ENCODE measurements at regions not wholly inside any gene's neighbourhood (a gene's known extent, or its start where the extent isn't known, plus 50 kb on each side); places are given as distances from the start of the nearest gene placed in this dataset.

DNA sequence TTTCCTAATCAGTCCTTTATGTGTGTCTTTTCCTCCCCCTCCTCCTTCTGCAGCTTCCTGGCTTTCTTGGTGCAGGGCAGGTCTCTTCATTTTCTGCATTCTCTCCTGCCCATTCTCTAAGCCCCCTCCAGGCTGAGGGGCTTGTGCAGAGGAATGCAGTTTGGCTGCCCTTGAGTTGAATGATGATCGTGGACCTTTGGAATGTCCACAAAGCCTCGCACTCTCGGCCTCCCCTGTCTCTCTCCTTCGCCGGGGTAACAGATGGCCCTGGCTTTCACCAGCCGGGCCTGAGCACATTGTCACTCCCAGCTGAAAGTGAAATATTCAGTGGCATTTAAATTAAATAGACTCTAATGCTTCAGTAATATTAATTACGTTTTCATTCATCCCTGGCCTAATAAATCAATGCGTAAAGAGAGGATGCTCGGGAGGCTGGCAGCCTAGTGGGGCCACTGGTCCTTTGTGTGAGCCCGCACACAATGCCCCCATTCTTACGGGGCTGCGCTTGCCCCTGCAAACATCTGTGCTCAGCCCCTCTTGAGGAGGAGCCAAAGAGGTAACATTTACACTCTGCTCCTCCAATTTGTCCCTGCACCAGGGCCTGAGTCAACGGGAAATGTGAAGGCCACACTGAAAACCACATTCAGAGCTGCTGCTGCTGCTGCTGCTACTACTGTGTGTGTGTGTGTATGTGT is 64.9 kb upstream of the PAX6 start:
- Mint-ChIP-seq H3K9me3 (no peaks in the 10 kb centered on the region), H3K4me1 (ENCODE audit: low read depth) (no peaks in the 10 kb centered on the region), H3K27me3 (ENCODE audit: low read depth) (peaks cover 9% of the 10 kb centered on the region), H3K36me3 (ENCODE audit: low read depth) (no peaks in the 10 kb centered on the region), H3K4me3 (ENCODE audit: low read depth) (no peak overlapping the region), H3K27ac (no peak overlapping the region)
- intact Hi-C loops (cut with micrococcal nuclease): no loop called here
- no peak for DNase-seq (ENCODE audit: low spot score)

DNA sequence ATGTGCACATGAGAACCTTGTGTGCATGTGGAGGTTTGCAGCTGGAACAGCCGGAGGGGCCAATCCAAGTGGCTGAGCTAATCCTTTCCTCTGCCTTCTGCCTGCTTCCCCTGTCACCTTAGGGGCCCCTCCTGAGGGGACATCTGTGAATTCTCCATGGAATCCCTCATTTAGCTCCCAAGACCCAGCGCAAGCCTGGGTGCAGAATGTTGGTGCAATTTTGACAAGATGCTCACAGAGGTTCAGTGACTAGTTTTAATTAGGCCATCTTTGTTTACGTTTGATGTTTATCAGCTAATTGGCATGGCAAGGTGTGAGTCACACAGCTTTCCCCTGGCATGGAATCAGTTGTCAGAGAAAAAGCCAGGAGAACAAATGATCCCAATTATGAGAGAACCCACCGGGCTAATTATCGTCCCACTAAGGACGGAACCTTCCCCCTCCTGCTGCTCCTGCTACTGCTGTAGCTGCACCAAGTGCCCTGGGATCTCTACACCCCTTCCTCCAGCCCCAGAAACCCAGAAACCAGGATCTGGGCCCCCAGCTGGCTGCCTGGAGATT is 63.6 kb upstream of the PAX6 start:
- DNase-seq (ENCODE audit: low spot score): no peak
- intact Hi-C loops (cut with micrococcal nuclease): no loop called here
- Mint-ChIP-seq H3K27ac (no peak overlapping the region), H3K4me3 (ENCODE audit: low read depth) (no peak overlapping the region), H3K27me3 (ENCODE audit: low read depth) (peaks cover 9% of the 10 kb centered on the region), H3K4me1 (ENCODE audit: low read depth) (no peaks in the 10 kb centered on the region), H3K9me3 (no peaks in the 10 kb centered on the region), H3K36me3 (ENCODE audit: low read depth) (no peaks in the 10 kb centered on the region)

DNA sequence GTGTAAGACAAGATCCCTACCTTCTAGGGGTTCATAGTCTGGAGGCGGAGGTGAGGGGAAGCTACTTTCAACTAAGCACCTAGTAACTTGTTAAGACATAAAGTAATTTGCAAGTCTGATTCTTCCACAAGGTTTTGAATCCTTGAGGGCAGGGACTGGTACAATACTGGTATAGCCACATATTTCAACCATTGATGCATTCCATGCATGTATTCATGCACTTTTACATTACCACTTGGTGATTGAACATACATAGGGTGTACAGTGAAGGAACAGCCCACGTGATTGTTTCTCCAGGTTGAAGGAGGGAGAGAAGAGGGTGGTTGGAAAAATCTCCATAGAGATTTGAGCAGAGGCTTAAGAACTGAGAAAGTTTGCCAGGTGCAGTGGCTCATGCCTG is 62.0 kb upstream of the PAX6 start:
- peaks cover 9% of the 10 kb centered on the region for H3K27me3 Mint-ChIP-seq (ENCODE audit: low read depth)
- no peaks in the 10 kb centered on the region for H3K4me1 Mint-ChIP-seq (ENCODE audit: low read depth)
- no peaks in the 10 kb centered on the region for H3K9me3 Mint-ChIP-seq
- no peaks in the 10 kb centered on the region for H3K36me3 Mint-ChIP-seq (ENCODE audit: low read depth)
- no peak for DNase-seq (ENCODE audit: low spot score)
- no peak overlapping the region for H3K27ac Mint-ChIP-seq
- H3K4me3 Mint-ChIP-seq (ENCODE audit: low read depth): no peak overlapping the region
- intact Hi-C loops (cut with micrococcal nuclease): no loop called here

DNA sequence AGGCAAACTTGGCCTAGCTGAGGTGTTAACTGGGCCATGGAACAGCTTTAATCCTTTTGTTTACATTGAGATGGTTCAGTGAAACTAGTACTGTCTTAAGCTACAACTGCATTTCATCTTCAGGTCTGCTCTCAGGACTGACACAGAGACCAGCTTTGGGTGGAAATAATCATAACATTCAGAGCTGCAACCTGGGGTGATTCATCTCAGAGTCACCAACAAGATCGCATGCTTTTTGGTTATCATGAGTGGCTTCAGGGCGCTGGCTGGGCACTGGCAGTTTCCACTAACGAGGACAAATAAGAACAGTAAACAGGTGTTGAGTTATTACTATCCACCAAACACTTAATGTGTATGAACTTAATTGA is 60.9 kb upstream of the PAX6 start:
- Mint-ChIP-seq H3K4me3 (ENCODE audit: low read depth) (no peak overlapping the region), H3K36me3 (ENCODE audit: low read depth) (no peaks in the 10 kb centered on the region), H3K27ac (no peak overlapping the region), H3K4me1 (ENCODE audit: low read depth) (no peaks in the 10 kb centered on the region), H3K27me3 (ENCODE audit: low read depth) (peaks cover 6% of the 10 kb centered on the region), H3K9me3 (no peaks in the 10 kb centered on the region)
- no peak for DNase-seq (ENCODE audit: low spot score)
- intact Hi-C loops (cut with micrococcal nuclease): no loop called here

DNA sequence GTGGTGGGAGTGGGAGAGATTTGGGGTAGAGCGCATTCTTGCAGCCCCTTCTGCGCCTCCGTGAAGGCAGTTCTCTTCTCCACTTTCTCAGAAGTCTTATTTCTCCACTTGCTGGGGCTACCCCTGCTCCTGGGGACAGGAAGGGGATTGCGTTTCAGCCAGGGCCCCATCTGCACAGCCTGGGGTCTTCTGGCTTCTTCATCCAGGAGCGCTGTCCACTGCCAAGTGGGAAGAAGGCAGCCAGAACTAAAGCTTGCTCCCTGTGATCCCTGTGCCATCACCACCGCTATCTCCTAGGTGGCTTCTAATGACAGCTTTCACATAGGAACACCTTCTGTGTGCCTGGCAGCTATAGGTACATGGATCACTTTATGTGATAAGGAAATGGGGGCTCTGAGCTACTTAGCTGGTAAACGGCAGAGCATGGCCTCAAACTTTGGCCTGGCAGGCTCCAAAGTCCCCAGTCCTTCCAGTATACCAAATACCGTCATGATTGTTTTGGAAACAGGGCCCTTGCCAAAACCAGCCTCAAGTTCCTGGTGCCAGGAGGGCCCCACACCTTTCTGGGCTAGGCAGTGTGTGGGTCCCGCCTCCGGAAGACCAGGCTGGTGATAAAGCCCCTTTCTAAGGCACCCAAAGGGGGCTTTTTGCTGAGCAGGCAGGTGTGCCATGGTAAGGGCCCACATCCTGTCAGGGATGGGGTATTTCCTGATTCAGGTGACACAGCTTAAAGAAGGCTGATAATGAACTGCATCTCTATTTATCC is 60.4 kb upstream of the PAX6 start:
- no peak for DNase-seq (ENCODE audit: low spot score)
- intact Hi-C loops (cut with micrococcal nuclease): no loop called here

DNA sequence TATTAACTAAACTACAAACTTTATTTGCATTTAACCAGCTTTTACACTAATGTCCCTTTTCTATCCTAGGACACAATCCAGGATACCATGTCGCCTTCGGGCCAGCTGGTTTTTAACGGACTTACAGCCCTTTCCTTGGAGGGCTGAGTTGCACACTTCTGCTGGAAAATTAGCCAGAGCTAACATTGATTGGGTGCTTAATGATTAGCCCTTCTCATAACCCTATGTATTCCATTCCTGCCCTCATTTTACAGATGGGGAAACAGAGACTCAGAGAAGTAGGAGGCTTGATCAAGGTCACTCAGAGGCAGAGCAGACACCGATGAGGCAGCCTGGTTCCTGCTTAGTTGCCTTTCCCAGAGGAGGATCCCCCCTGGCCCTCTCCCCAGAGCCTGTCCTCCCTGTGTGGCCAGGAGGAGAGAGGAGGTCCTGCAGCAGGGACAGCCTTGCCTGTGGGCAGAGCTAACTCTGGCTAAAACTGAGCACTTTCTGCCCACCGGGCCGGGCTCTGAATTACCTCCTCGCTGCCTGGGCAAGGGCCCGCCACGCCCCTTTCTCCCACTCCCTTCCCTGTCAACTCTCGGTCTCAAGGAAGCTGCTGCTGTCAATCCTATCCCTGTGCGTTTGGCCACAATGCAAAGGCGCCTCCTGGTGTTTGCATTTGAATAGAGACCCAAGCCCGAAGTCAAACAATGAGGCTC is 59.6 kb upstream of the PAX6 start:
- no peak for DNase-seq (ENCODE audit: low spot score)
- H3K27ac Mint-ChIP-seq: no peak overlapping the region
- H3K4me3 Mint-ChIP-seq (ENCODE audit: low read depth): no peak overlapping the region
- intact Hi-C loops (cut with micrococcal nuclease): no loop called here
- no peaks in the 10 kb centered on the region for H3K9me3 Mint-ChIP-seq
- H3K36me3 Mint-ChIP-seq (ENCODE audit: low read depth): no peaks in the 10 kb centered on the region
- H3K27me3 Mint-ChIP-seq (ENCODE audit: low read depth): peaks cover 3% of the 10 kb centered on the region
- H3K4me1 Mint-ChIP-seq (ENCODE audit: low read depth): no peaks in the 10 kb centered on the region

More for the DNA sequence above, 60.4 kb upstream of the PAX6 start:
- Mint-ChIP-seq H3K4me3 (ENCODE audit: low read depth) (no peak overlapping the region), H3K27ac (no peak overlapping the region), H3K36me3 (ENCODE audit: low read depth) (no peaks in the 10 kb centered on the region), H3K4me1 (ENCODE audit: low read depth) (no peaks in the 10 kb centered on the region), H3K9me3 (no peaks in the 10 kb centered on the region), H3K27me3 (ENCODE audit: low read depth) (peaks cover 5% of the 10 kb centered on the region)

DNA sequence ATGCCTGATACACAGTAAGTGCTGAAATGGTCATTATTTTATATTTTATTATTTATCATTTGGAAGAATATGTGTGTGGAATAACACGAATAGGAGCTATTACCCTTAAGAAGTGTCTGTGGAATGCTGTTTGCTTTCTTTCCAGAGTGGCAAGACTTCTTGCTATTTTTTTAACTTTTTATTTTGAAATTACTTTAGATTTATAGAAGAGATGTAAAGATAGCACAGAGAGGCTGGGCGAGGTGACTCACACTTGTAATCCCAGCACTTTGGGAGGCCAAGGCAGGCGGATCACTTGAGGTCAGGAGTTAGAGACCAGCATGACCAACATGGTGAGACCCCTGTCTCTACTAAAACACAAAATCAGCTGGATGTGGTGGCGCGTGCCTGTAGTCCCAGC is 58.9 kb upstream of the PAX6 start:
- Mint-ChIP-seq H3K27ac (no peak overlapping the region), H3K9me3 (no peaks in the 10 kb centered on the region), H3K27me3 (ENCODE audit: low read depth) (peaks cover 1% of the 10 kb centered on the region), H3K36me3 (ENCODE audit: low read depth) (no peaks in the 10 kb centered on the region), H3K4me1 (ENCODE audit: low read depth) (no peaks in the 10 kb centered on the region), H3K4me3 (ENCODE audit: low read depth) (no peak overlapping the region)
- intact Hi-C loops (cut with micrococcal nuclease): no loop called here
- DNase-seq (ENCODE audit: low spot score): no peak

DNA sequence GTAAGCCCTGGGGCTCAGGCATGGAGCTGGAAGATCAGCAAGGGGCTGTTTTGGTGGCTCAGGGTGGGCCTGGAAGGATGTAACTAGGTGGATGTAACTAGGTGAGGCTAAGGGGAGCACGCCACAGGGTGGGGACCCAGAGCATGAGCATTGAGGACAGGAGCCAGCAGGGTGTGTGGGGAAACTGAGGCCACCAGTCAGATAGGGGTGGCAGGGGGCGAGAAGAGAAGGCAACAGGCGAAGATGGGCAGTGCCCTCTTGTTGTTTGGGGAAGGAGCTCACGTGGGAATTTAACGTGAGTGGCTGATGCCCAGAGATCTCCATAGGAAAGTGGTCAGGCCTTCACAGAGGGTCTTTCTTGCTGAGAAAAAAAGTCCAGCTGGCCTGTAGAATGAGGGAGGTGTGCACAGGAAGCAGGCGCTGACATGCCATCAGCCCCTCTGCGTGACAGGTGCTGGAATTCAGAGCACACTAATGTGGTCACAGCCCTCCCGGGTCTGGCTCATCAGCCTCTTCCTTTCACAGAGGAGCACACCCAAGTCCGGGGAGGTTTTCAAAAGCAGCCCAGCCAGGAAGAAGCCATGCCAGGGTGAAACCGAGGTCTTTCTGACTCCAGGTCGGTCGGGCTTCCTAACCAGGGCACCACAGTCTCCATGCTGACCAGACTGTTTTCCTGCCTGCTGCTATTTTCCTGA is 54.6 kb upstream of the PAX6 start:
- H3K27ac Mint-ChIP-seq: no peak overlapping the region
- no peaks in the 10 kb centered on the region for H3K4me1 Mint-ChIP-seq (ENCODE audit: low read depth)
- H3K36me3 Mint-ChIP-seq (ENCODE audit: low read depth): no peaks in the 10 kb centered on the region
- no peaks in the 10 kb centered on the region for H3K9me3 Mint-ChIP-seq
- intact Hi-C loops (cut with micrococcal nuclease): no loop called here
- DNase-seq (ENCODE audit: low spot score): no peak
- no peaks in the 10 kb centered on the region for H3K27me3 Mint-ChIP-seq (ENCODE audit: low read depth)
- H3K4me3 Mint-ChIP-seq (ENCODE audit: low read depth): no peak overlapping the region

DNA sequence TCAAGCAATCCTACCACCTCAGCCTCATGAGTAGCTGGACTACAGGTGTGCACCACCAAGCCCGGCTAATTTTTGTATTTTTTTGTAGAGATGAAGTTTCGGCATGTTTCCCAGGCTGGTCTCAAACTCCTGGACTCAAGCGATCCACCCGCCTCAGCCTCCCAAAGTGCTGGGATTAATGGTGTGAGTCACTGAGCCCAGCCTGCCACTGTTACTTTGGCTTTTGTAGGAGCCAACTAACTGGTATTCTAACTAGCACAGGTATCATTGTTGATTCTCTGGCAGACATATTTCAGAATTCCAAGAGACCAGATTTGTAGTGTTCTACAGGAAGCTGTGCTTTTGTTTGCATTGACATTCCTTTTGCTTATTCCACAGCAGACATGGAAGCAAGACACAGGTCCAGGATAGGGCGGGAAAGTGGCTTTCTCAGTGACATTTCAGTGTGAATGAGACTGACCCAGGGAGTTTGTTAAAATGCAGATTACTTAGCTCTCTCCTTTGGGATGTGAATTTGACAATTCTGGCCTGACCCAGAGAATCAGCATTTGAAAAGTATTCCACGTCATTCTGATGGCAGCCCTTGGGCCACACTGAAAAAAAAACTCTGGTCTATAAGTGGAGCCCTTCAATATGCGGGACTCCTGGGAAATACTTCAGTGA is 52.2 kb upstream of the PAX6 start:
- H3K36me3 Mint-ChIP-seq (ENCODE audit: low read depth): no peaks in the 10 kb centered on the region
- H3K4me3 Mint-ChIP-seq (ENCODE audit: low read depth): no peak overlapping the region
- H3K27ac Mint-ChIP-seq: no peak overlapping the region
- no peak for DNase-seq (ENCODE audit: low spot score)
- no peaks in the 10 kb centered on the region for H3K9me3 Mint-ChIP-seq
- intact Hi-C loops (cut with micrococcal nuclease): no loop called here
- no peaks in the 10 kb centered on the region for H3K27me3 Mint-ChIP-seq (ENCODE audit: low read depth)
- H3K4me1 Mint-ChIP-seq (ENCODE audit: low read depth): no peaks in the 10 kb centered on the region

DNA sequence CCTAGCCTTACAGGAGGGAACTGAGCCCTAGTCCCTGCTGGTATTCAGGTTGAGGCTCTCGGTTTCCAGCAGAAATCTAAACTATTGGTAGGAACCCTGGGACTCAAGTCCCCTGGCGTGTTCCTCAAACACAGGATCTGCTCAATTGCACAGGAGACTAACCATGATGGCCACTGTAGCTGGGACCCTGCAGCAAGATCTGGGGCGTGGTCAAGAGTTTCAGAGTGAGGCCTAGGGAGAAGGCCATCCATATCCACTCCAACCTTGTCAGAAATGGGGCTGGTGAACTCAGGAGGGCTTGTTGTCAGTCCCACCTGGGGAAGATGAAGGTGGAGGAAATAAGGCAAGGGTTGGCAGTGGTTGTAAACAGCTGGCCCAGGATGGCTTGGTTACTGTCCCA is 49.9 kb upstream of the PAX6 start:
- DNase-seq (ENCODE audit: low spot score): no peak
- H3K4me3 Mint-ChIP-seq (ENCODE audit: low read depth): no peak overlapping the region
- H3K36me3 Mint-ChIP-seq (ENCODE audit: low read depth): no peaks in the 10 kb centered on the region
- no peaks in the 10 kb centered on the region for H3K9me3 Mint-ChIP-seq
- H3K27ac Mint-ChIP-seq: no peak overlapping the region
- no peaks in the 10 kb centered on the region for H3K4me1 Mint-ChIP-seq (ENCODE audit: low read depth)
- intact Hi-C loops (cut with micrococcal nuclease): no loop called here
- no peaks in the 10 kb centered on the region for H3K27me3 Mint-ChIP-seq (ENCODE audit: low read depth)
